IMR-90 (cell line): ENCODE measurements at regions not wholly inside any gene's neighbourhood (a gene's known extent, or its start where the extent isn't known, plus 50 kb on each side); places are given as distances from the start of the nearest gene placed in this dataset.

Source experiments
- ATAC-seq: fragments of 200-7000 bp; cut with Tn5 transposase; 2 replicates; pipeline ENCODE4 v1.9.1; 2020; ENCODE audit warnings: low read depth, mild to moderate bottlenecking, moderate library complexity
- BruUV-seq: library from RNA; stranded (reverse); fragments of 400-500 nt; replicated peaks from 2 replicates; lab custom pipeline; 2021; lab: Mats Ljungman, UMichigan
- CTCF ChIA-PET: fragments of 300-600 bp; formaldehyde crosslinking; extraction: SDS; loops from one replicate; lab custom pipeline; 2021; ENCODE audit warnings: antibody characterized with exemption; lab: Yijun Ruan, JAX
- POLR2A ChIA-PET: fragments of 300-600 bp; sonication (Branson Sonifier 250); formaldehyde crosslinking; loops from one replicate; lab custom pipeline; 2022; ENCODE audit warnings: antibody characterized with exemption; ENCODE audit not compliant: unreplicated experiment; lab: Charles Lee
- DNase-seq: peaks from one replicate; pipeline ENCODE4 v3.0.0; 2013
- H2AFZ ChIP-seq: replicated peaks from 2 replicates; pipeline ENCODE3; 2013; ENCODE audit warnings: low read length, mild to moderate bottlenecking; ENCODE audit not compliant: poor library complexity
- H2AK5ac ChIP-seq: 2 replicates; pipeline ENCODE4 v1.6.1; 2013; ENCODE audit warnings: low read depth, low read length, inconsistent platforms
- H2AK9ac ChIP-seq: replicated peaks from 2 replicates; pipeline ENCODE3; 2013; ENCODE audit warnings: mild to moderate bottlenecking, low read depth, low read length, moderate library complexity; ENCODE audit not compliant: poor library complexity
- H2BK120ac ChIP-seq: 2 replicates; pipeline ENCODE4 v1.6.1; 2013; ENCODE audit warnings: low read depth, low read length, inconsistent platforms
- H2BK15ac ChIP-seq: 3 replicates; pipeline ENCODE4 v1.6.1; 2013; ENCODE audit warnings: low read depth, low read length, inconsistent platforms
- H2BK20ac ChIP-seq: 2 replicates; pipeline ENCODE4 v1.6.1; 2013; ENCODE audit warnings: low read depth, mild to moderate bottlenecking, inconsistent platforms, low read length, moderate library complexity
- H2BK5ac ChIP-seq: 2 replicates; pipeline ENCODE4 v1.6.1; 2013; ENCODE audit warnings: mild to moderate bottlenecking, low read depth, low read length, inconsistent platforms; ENCODE audit not compliant: poor library complexity, severe bottlenecking
- H3K14ac ChIP-seq: replicated peaks from 2 replicates; pipeline ENCODE4 v1.6.1; 2013; ENCODE audit warnings: low read depth, low read length, inconsistent platforms
- H3K18ac ChIP-seq: 2 replicates; pipeline ENCODE4 v1.6.1; 2013; ENCODE audit warnings: low read depth, low read length, control low read depth
- H3K23ac ChIP-seq: 2 replicates; pipeline ENCODE4 v1.6.1; 2013; ENCODE audit warnings: low read depth, low read length, inconsistent platforms
- H3K27ac ChIP-seq: 2 replicates; pipeline ENCODE4 v1.5.1; 2013; ENCODE audit warnings: mild to moderate bottlenecking, control low read depth, low read length; ENCODE audit not compliant: insufficient read depth
- H3K27me3 ChIP-seq: 2 replicates; pipeline ENCODE4 v1.6.1; 2013; ENCODE audit warnings: low read length; ENCODE audit not compliant: control insufficient read depth, insufficient read depth
- H3K36me3 ChIP-seq: 2 replicates; pipeline ENCODE4 v1.6.1; 2013; ENCODE audit warnings: low read length, mixed read lengths; ENCODE audit not compliant: control insufficient read depth, insufficient read depth
- H3K4ac ChIP-seq: 2 replicates; pipeline ENCODE4 v1.6.1; 2013; ENCODE audit warnings: low read depth, low read length, inconsistent platforms
- H3K4me1 ChIP-seq: 2 replicates; pipeline ENCODE4 v1.6.1; 2013; ENCODE audit warnings: low read length, mixed read lengths; ENCODE audit not compliant: control insufficient read depth, insufficient read depth
- H3K4me2 ChIP-seq: 2 replicates; pipeline ENCODE4 v1.6.1; 2013; ENCODE audit warnings: low read depth, mild to moderate bottlenecking, control low read depth, low read length, moderate library complexity
- H3K4me3 ChIP-seq: 2 replicates; pipeline ENCODE4 v1.5.1; 2013; ENCODE audit warnings: low read depth, mild to moderate bottlenecking, control low read depth, low read length, moderate library complexity; ENCODE audit not compliant: insufficient read depth
- H3K56ac ChIP-seq: 2 replicates; pipeline ENCODE4 v1.6.1; 2013; ENCODE audit warnings: low read length, inconsistent platforms; ENCODE audit not compliant: insufficient read depth; ENCODE audit errors: extremely low read depth
- H3K79me1 ChIP-seq, 2 experiments: 2 replicates each; pipeline ENCODE4 v1.6.1; 2013; ENCODE audit warnings: low read length in 2 of 2, inconsistent platforms in 1 of 2, low read depth in 1 of 2
- H3K9ac ChIP-seq: 2 replicates; pipeline ENCODE4 v1.6.1; 2013; ENCODE audit warnings: low read depth, low read length, control low read depth
- H3K9me1 ChIP-seq: 2 replicates; pipeline ENCODE4 v1.6.1; 2013; ENCODE audit warnings: low read length, inconsistent platforms; ENCODE audit not compliant: insufficient read depth
- H3K9me3 ChIP-seq: 2 replicates; pipeline ENCODE4 v1.6.1; 2013; ENCODE audit warnings: low read length; ENCODE audit not compliant: control insufficient read depth, insufficient read depth
- H4K20me1 ChIP-seq: 2 replicates; pipeline ENCODE4 v1.6.1; 2013; ENCODE audit warnings: low read length, inconsistent platforms; ENCODE audit not compliant: insufficient read depth
- H4K5ac ChIP-seq: 2 replicates; pipeline ENCODE4 v1.6.1; 2013; ENCODE audit warnings: mild to moderate bottlenecking, low read depth, low read length, control low read depth
- H4K8ac ChIP-seq, 2 experiments: 2 replicates each; pipeline ENCODE4 v1.6.1; 2013; ENCODE audit warnings: low read depth in 2 of 2, low read length in 2 of 2, control low read depth in 1 of 2, inconsistent platforms in 1 of 2
- H4K91ac ChIP-seq: 2 replicates; pipeline ENCODE4 v1.6.1; 2013; ENCODE audit warnings: low read depth, low read length, inconsistent platforms; ENCODE audit not compliant: insufficient read depth
- FOS ChIP-seq: fragments of 150-350 bp; IDR thresholded peaks from 2 replicates; pipeline ENCODE4 v1.6.1; 2016; ENCODE audit warnings: low read depth, low read length
- RAD21 ChIP-seq: IDR thresholded peaks from 2 replicates; pipeline ENCODE4 v1.6.1; 2012; ENCODE audit warnings: low read length, improper control_type of control experiment
- WGBS, 2 experiments: methylation state at CpG; one replicate each; pipeline versions ENCODE4 v1.1.5 to v1.1.7; 2013; ENCODE audit warnings: missing lambda C conversion rate in 2 of 2; ENCODE audit not compliant: insufficient read length in 1 of 2; ENCODE audit errors: extremely low coverage in 2 of 2; 5-methylcytosine and 5-hydroxymethylcytosine counted together
- dilution Hi-C: fragments of 300-500 bp; cut with HindIII; formaldehyde crosslinking; loops from one replicate; pipeline ENCODE4 v1.14.3; 2018; ENCODE audit warnings: low sequenced_read_pairs; ENCODE audit not compliant: unreplicated experiment
- in situ Hi-C: fragments of 300-500 bp; cut with MboI; formaldehyde crosslinking; loops from 3 replicates; pipeline ENCODE4 v1.14.3; 2019; ENCODE audit warnings: low sequenced_read_pairs, inconsistent platforms, mixed read lengths
- intact Hi-C: fragments of 100-400 bp; cut with micrococcal nuclease; formaldehyde crosslinking; loops from 2 replicates; pipeline ENCODE4 v1.10.0; 2022
- TF ChIP-seq, protein P1 (sequence below): fragments of 150-350 bp; IDR thresholded peaks from 2 replicates; pipeline ENCODE4 v1.6.1; 2016; ENCODE audit warnings: low read depth, mild to moderate bottlenecking, low read length, moderate library complexity, borderline replicate concordance
- TF ChIP-seq, protein P2 (sequence below): conservative IDR thresholded peaks from 2 replicates; pipeline ENCODE4 v1.5.1; 2012; ENCODE audit warnings: mild to moderate bottlenecking, low read depth, low read length, improper control_type of control experiment

DNA sequence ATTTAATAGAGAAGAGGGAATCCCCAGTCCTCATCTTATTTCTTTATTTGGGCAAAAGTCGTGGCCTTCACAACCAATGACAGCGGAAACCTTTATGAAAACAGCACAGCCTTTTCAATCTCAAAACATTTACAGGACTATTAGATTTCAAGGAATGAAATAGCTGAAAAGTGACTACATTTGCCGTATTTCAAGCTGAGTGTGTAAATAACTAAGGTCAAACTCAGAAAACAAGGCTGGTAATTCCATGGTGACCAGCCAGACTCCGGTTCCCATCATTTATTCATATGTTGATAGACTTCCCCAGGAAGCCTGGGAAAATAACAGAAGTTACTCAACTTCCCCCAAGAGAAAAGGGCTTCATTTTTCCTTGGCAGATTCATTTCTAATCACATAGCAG lies 457.3 kb upstream of the NFE2L3 start:
- DNase-seq (no peak), ATAC-seq (no peak)
- TF ChIP-seq, protein P1, sequence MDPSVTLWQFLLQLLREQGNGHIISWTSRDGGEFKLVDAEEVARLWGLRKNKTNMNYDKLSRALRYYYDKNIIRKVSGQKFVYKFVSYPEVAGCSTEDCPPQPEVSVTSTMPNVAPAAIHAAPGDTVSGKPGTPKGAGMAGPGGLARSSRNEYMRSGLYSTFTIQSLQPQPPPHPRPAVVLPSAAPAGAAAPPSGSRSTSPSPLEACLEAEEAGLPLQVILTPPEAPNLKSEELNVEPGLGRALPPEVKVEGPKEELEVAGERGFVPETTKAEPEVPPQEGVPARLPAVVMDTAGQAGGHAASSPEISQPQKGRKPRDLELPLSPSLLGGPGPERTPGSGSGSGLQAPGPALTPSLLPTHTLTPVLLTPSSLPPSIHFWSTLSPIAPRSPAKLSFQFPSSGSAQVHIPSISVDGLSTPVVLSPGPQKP = no peak
- no peak for TF ChIP-seq FOS
- TF ChIP-seq, protein P2, sequence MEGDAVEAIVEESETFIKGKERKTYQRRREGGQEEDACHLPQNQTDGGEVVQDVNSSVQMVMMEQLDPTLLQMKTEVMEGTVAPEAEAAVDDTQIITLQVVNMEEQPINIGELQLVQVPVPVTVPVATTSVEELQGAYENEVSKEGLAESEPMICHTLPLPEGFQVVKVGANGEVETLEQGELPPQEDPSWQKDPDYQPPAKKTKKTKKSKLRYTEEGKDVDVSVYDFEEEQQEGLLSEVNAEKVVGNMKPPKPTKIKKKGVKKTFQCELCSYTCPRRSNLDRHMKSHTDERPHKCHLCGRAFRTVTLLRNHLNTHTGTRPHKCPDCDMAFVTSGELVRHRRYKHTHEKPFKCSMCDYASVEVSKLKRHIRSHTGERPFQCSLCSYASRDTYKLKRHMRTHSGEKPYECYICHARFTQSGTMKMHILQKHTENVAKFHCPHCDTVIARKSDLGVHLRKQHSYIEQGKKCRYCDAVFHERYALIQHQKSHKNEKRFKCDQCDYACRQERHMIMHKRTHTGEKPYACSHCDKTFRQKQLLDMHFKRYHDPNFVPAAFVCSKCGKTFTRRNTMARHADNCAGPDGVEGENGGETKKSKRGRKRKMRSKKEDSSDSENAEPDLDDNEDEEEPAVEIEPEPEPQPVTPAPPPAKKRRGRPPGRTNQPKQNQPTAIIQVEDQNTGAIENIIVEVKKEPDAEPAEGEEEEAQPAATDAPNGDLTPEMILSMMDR = no peak
- TF ChIP-seq RAD21 = no peak
- Histone ChIP-seq H3K4me1 (no peaks in the 10 kb centered on the region), H3K4ac (no peak overlapping the region), H4K91ac (no peak overlapping the region), H3K27ac (no peak overlapping the region), H3K23ac (no peak overlapping the region), H2AK5ac (no peak overlapping the region), H3K56ac (no peak overlapping the region), H3K9ac (no peak overlapping the region), H3K27me3 (no peaks in the 10 kb centered on the region), H2BK120ac (no peak overlapping the region), H2BK20ac (no peak overlapping the region), H2BK5ac (no peak overlapping the region), H4K5ac (no peak overlapping the region), H3K14ac (no peak overlapping the region), H3K9me3 (no peaks in the 10 kb centered on the region), H2BK15ac (no peak overlapping the region), H3K4me3 (no peak overlapping the region), H2AK9ac (no peak overlapping the region), H3K79me1 (no peaks in the 10 kb centered on the region), H3K18ac (no peak overlapping the region), H4K20me1 (no peaks in the 10 kb centered on the region), H2AFZ (no peak overlapping the region), H4K8ac (no peak overlapping the region), H3K9me1 (no peaks in the 10 kb centered on the region), H3K4me2 (no peak overlapping the region), H3K36me3 (no peaks in the 10 kb centered on the region)
- in situ Hi-C loops (no loop called here), intact Hi-C loops (no loop called here), dilution Hi-C loops (no loop called here)
- CTCF ChIA-PET = no interaction called here
- no CpG with 5 or more reads among the region's 4 CpGs for WGBS, 2 experiments
- POLR2A ChIA-PET = no interaction called here
- BruUV-seq = no TSS peak
